GM23338 (cell line): ENCODE measurements at regions not wholly inside any gene's neighbourhood (a gene's known extent, or its start where the extent isn't known, plus 50 kb on each side); places are given as distances from the start of the nearest gene placed in this dataset.

Source experiments
- CREB1 ChIP-seq: fragments of 250-450 bp; sonication (Bioruptor Pico); IDR thresholded peaks from 2 replicates; pipeline ENCODE4 v1.5.0; 2020; ENCODE audit warnings: low read depth, mild to moderate bottlenecking, moderate library complexity
- CTCF ChIP-seq, 2 experiments: fragments of 200-600 bp in 1 of 2; sonication (generic) in 1 of 2; conservative IDR thresholded peaks; 2 replicates each; pipeline versions ENCODE4 v1.5.1 to v1.6.1; 2016 to 2017; ENCODE audit warnings: antibody characterized with exemption in 2 of 2, low read depth in 2 of 2, mild to moderate bottlenecking in 2 of 2, moderate library complexity in 1 of 2
- EZH2 ChIP-seq: fragments of 200-600 bp; sonication (generic); IDR thresholded peaks from one replicate; pipeline ENCODE4 v1.8.0; 2017; ENCODE audit warnings: antibody characterized with exemption, mild to moderate bottlenecking, low read depth; ENCODE audit not compliant: unreplicated experiment
- EZH2phosphoT487 ChIP-seq: fragments of 200-600 bp; sonication (generic); IDR thresholded peaks from one replicate; pipeline ENCODE4 v1.8.1; 2018; ENCODE audit warnings: antibody characterized with exemption; ENCODE audit not compliant: unreplicated experiment
- JUNB ChIP-seq: IDR thresholded peaks from one replicate; pipeline ENCODE4 v1.6.1; 2016; ENCODE audit warnings: antibody characterized with exemption; ENCODE audit not compliant: unreplicated experiment
- POLR2AphosphoS5 ChIP-seq: IDR thresholded peaks from 2 replicates; pipeline ENCODE4 v1.6.1; 2016; ENCODE audit warnings: antibody characterized with exemption, low read depth
- STAT1 ChIP-seq: IDR thresholded peaks from one replicate; pipeline ENCODE4 v1.6.1; 2016; ENCODE audit warnings: antibody characterized with exemption; ENCODE audit not compliant: unreplicated experiment
- ZNF331 ChIP-seq: fragments of 250-450 bp; sonication (Bioruptor Pico); IDR thresholded peaks from 2 replicates; pipeline ENCODE4 v1.5.0; 2020; ENCODE audit warnings: low read depth, mild to moderate bottlenecking, moderate library complexity
- ZNF462 ChIP-seq: fragments of 250-450 bp; sonication (Bioruptor Pico); IDR thresholded peaks from 2 replicates; pipeline ENCODE4 v1.5.0; 2020; ENCODE audit warnings: mild to moderate bottlenecking, moderate library complexity
- TF ChIP-seq, protein P1 (sequence below): IDR thresholded peaks from one replicate; pipeline ENCODE4 v1.6.1; 2018; ENCODE audit warnings: antibody characterized with exemption; ENCODE audit not compliant: unreplicated experiment

DNA sequence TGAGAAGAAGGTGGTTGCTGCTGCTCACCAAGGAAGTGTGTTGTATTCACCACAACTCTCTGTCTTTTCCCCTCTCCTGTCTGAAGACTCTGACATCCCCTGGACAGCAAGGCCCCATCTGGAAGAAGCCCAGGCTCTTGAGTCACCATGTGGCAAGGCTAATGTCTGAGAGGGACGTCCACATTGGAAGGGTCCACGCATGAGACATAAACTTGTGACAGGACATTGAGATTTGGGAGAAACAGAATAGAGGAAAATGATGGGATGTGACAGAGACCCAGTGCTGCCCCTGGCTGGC, 176.5 kb downstream of the IRF8 start:
- TF ChIP-seq EZH2, result no peak
- TF ChIP-seq CTCF (conservative IDR thresholded peaks at IDR 0.05; ENCODE audit: low read depth in 2 of 2), result no peak
- no peak for TF ChIP-seq EZH2phosphoT487
- no peak for TF ChIP-seq STAT1
- TF ChIP-seq POLR2AphosphoS5, result no peak
- TF ChIP-seq, protein P1, sequence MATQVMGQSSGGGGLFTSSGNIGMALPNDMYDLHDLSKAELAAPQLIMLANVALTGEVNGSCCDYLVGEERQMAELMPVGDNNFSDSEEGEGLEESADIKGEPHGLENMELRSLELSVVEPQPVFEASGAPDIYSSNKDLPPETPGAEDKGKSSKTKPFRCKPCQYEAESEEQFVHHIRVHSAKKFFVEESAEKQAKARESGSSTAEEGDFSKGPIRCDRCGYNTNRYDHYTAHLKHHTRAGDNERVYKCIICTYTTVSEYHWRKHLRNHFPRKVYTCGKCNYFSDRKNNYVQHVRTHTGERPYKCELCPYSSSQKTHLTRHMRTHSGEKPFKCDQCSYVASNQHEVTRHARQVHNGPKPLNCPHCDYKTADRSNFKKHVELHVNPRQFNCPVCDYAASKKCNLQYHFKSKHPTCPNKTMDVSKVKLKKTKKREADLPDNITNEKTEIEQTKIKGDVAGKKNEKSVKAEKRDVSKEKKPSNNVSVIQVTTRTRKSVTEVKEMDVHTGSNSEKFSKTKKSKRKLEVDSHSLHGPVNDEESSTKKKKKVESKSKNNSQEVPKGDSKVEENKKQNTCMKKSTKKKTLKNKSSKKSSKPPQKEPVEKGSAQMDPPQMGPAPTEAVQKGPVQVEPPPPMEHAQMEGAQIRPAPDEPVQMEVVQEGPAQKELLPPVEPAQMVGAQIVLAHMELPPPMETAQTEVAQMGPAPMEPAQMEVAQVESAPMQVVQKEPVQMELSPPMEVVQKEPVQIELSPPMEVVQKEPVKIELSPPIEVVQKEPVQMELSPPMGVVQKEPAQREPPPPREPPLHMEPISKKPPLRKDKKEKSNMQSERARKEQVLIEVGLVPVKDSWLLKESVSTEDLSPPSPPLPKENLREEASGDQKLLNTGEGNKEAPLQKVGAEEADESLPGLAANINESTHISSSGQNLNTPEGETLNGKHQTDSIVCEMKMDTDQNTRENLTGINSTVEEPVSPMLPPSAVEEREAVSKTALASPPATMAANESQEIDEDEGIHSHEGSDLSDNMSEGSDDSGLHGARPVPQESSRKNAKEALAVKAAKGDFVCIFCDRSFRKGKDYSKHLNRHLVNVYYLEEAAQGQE, result no peak
- TF ChIP-seq CREB1 (CRISPR knock-in tag), result no peak
- TF ChIP-seq ZNF462 (CRISPR knock-in tag), result no peak
- TF ChIP-seq JUNB, result no peak
- TF ChIP-seq ZNF331, result no peak
